HCT116 (cell line): ENCODE measurements at regions not wholly inside any gene's neighbourhood (a gene's known extent, or its start where the extent isn't known, plus 50 kb on each side); places are given as distances from the start of the nearest gene placed in this dataset.

Experiments used
- ATAC-seq: fragments of 200-7000 bp; cut with Tn5 transposase; 2 replicates; pipeline ENCODE4 v1.9.1; 2020; ENCODE audit warnings: mild to moderate bottlenecking, moderate library complexity
- BruUV-seq: library from RNA; stranded (reverse); fragments of 400-500 nt; replicated peaks from 2 replicates; lab custom pipeline; 2021; lab: Mats Ljungman, UMichigan
- CTCF ChIA-PET: fragments of 300-600 bp; sonication (Branson Sonifier 250); formaldehyde crosslinking; loops from one replicate; lab custom pipeline; 2021; ENCODE audit warnings: antibody characterized with exemption; lab: Charles Lee
- POLR2A ChIA-PET: fragments of 300-600, 350-600 bp; sonication (Branson Sonifier 250); formaldehyde crosslinking; loops from one replicate; lab custom pipeline; 2021; ENCODE audit warnings: antibody characterized with exemption; lab: Charles Lee
- RAD21 ChIA-PET, 2 experiments: fragments of 300-600 bp; sonication (Branson Sonifier 250); formaldehyde crosslinking; loops; one replicate each; lab custom pipeline; 2023; ENCODE audit warnings: low total read pairs in 2 of 2; ENCODE audit not compliant: uncharacterized antibody in 2 of 2, unreplicated experiment in 2 of 2, low non-redundant PET in 1 of 2; lab: Charles Lee
- DNase-seq: peaks from one replicate; pipeline ENCODE4 v3.0.0-alpha.2; 2010; ENCODE audit warnings: low read depth, low spot score
- H2AFZ ChIP-seq: fragments of 200-600 bp; shearing (Covaris generic), sonication (generic); 2 replicates; pipeline ENCODE4 v1.6.1; 2017; ENCODE audit warnings: low read depth, mixed run types, mixed read lengths, antibody characterized with exemption, low read length; ENCODE audit not compliant: poor library complexity, severe bottlenecking
- H3K27ac ChIP-seq: 2 replicates; pipeline ENCODE4 v1.5.1; 2012; ENCODE audit warnings: low read depth, low read length
- H3K27me3 ChIP-seq: fragments of 200-600 bp; sonication (generic); 2 replicates; pipeline ENCODE4 v1.6.1; 2016; ENCODE audit warnings: mixed run types, low read length, mixed read lengths; ENCODE audit not compliant: insufficient read depth
- H3K36me3 ChIP-seq, 2 experiments: fragments of 200-500 bp in 1 of 2; fragments of 200-600 bp in 1 of 2; sonication (Bioruptor generic) in 1 of 2; sonication (generic) in 1 of 2; 2 replicates each; pipeline versions ENCODE4 v1.5.1 to v1.6.1; 2014 to 2016; ENCODE audit warnings: low read length in 2 of 2, inconsistent platforms in 1 of 2, mixed read lengths in 1 of 2, mixed run types in 1 of 2; ENCODE audit not compliant: insufficient read depth in 2 of 2, control insufficient read depth in 1 of 2
- H3K4me1 ChIP-seq, 2 experiments: fragments of 200-600 bp in 1 of 2; sonication (generic) in 1 of 2; 2 replicates each; pipeline versions ENCODE4 v1.5.1 to v1.6.1; 2012 to 2017; ENCODE audit warnings: low read length in 2 of 2, inconsistent platforms in 1 of 2, mild to moderate bottlenecking in 1 of 2, mixed read lengths in 1 of 2, mixed run types in 1 of 2, moderate library complexity in 1 of 2; ENCODE audit not compliant: insufficient read depth in 2 of 2, control insufficient read depth in 1 of 2
- H3K4me2 ChIP-seq: fragments of 200-600 bp; sonication (generic); 2 replicates; pipeline ENCODE4 v1.6.1; 2017; ENCODE audit warnings: mixed run types, low read length, mixed read lengths
- H3K4me3 ChIP-seq, 2 experiments: fragments of 200-600 bp in 1 of 2; sonication (generic) in 1 of 2; replicated peaks in 1 of 2; 2 replicates each; pipeline ENCODE4 v1.5.1; 2011 to 2016; ENCODE audit warnings: low read length in 2 of 2, control low read depth in 1 of 2, low read depth in 1 of 2, mild to moderate bottlenecking in 1 of 2, mixed read lengths in 1 of 2, mixed run types in 1 of 2
- H3K79me2 ChIP-seq: fragments of 200-600 bp; sonication (generic); 2 replicates; pipeline ENCODE4 v1.6.1; 2017; ENCODE audit warnings: mild to moderate bottlenecking, mixed run types, low read length, moderate library complexity, mixed read lengths; ENCODE audit not compliant: insufficient read depth
- H3K9ac ChIP-seq: fragments of 200-600 bp; sonication (generic); 2 replicates; pipeline ENCODE4 v1.6.1; 2016; ENCODE audit warnings: low read length, mixed read lengths
- H3K9me2 ChIP-seq: fragments of 200-600 bp; sonication (generic), shearing (Covaris generic); 2 replicates; pipeline ENCODE4 v1.6.1; 2017; ENCODE audit warnings: mixed run types, mild to moderate bottlenecking, moderate library complexity; ENCODE audit not compliant: insufficient read depth
- H3K9me3 ChIP-seq, 2 experiments: fragments of 200-500 bp in 1 of 2; fragments of 200-600 bp in 1 of 2; sonication (Bioruptor generic) in 1 of 2; sonication (generic) in 1 of 2; 2 replicates each; pipeline ENCODE4 v1.6.1; 2014 to 2017; ENCODE audit warnings: low read length in 2 of 2, mixed read lengths in 2 of 2, inconsistent platforms in 1 of 2, low read depth in 1 of 2, mild to moderate bottlenecking in 1 of 2, mixed run types in 1 of 2, moderate library complexity in 1 of 2; ENCODE audit not compliant: control insufficient read depth in 1 of 2, insufficient read depth in 1 of 2
- H4K20me1 ChIP-seq: fragments of 200-600 bp; sonication (generic), shearing (Covaris generic); 2 replicates; pipeline ENCODE4 v1.6.1; 2017; ENCODE audit warnings: mixed run types, mild to moderate bottlenecking, moderate library complexity; ENCODE audit not compliant: insufficient read depth
- CBX3 ChIP-seq: IDR thresholded peaks from 2 replicates; pipeline ENCODE4 v1.6.1; 2012; ENCODE audit warnings: low read depth
- CEBPB ChIP-seq: IDR thresholded peaks from 2 replicates; pipeline ENCODE4 v1.6.1; 2012; ENCODE audit warnings: low read depth
- CTCF ChIP-seq, 3 experiments: fragments of 200-600 bp in 1 of 3; sonication (generic) in 1 of 3; IDR thresholded peaks in 2 of 3; conservative IDR thresholded peaks in 1 of 3; 2 replicates each; pipeline ENCODE4 v1.5.1; 2012 to 2017; ENCODE audit warnings: low read depth in 2 of 3, low read length in 2 of 3, antibody characterized with exemption in 1 of 3, borderline replicate concordance in 1 of 3, control low read depth in 1 of 3, mild to moderate bottlenecking in 1 of 3, mixed read lengths in 1 of 3, mixed run types in 1 of 3, moderate library complexity in 1 of 3; ENCODE audit not compliant: insufficient read depth in 1 of 3
- ELF1 ChIP-seq: IDR thresholded peaks from 2 replicates; pipeline ENCODE4 v1.6.1; 2012; ENCODE audit warnings: low read depth, borderline replicate concordance
- EZH2 ChIP-seq: fragments of 200-600 bp; sonication (generic); IDR thresholded peaks from 2 replicates; pipeline ENCODE4 v1.6.1; 2017; ENCODE audit warnings: antibody characterized with exemption, mixed run types
- FOSL1 ChIP-seq: IDR thresholded peaks from 2 replicates; pipeline ENCODE4 v1.6.1; 2012; ENCODE audit warnings: low read depth
- JUND ChIP-seq: IDR thresholded peaks from 2 replicates; pipeline ENCODE4 v1.6.1; 2012
- POLR2A ChIP-seq: IDR thresholded peaks from 2 replicates; pipeline ENCODE4 v1.7.0; 2011; ENCODE audit warnings: borderline replicate concordance; ENCODE audit not compliant: insufficient read depth, insufficient read length; ENCODE audit errors: extremely low read depth
- POLR2AphosphoS5 ChIP-seq: IDR thresholded peaks from 2 replicates; pipeline ENCODE4 v1.6.1; 2011; ENCODE audit warnings: mild to moderate bottlenecking, low read depth, low read length, moderate library complexity
- SIN3A ChIP-seq: IDR thresholded peaks from 2 replicates; pipeline ENCODE4 v1.6.1; 2012; ENCODE audit warnings: low read depth
- SP1 ChIP-seq: IDR thresholded peaks from 2 replicates; pipeline ENCODE4 v1.6.1; 2012; ENCODE audit warnings: low read depth
- SRF ChIP-seq: IDR thresholded peaks from 2 replicates; pipeline ENCODE4 v1.6.1; 2012; ENCODE audit warnings: low read depth
- TCF7L2 ChIP-seq: IDR thresholded peaks from 2 replicates; pipeline ENCODE4 v1.7.0; 2011; ENCODE audit warnings: borderline replicate concordance, inconsistent platforms; ENCODE audit not compliant: insufficient read depth, insufficient read length; ENCODE audit errors: extremely low read depth
- ZFX ChIP-seq: fragments of 450-650 bp; IDR thresholded peaks from 2 replicates; pipeline ENCODE4 v1.6.1; 2017
- ZNF274 ChIP-seq: fragments of 200-500 bp; sonication (Bioruptor generic); IDR thresholded peaks from 2 replicates; pipeline ENCODE4 v1.6.1; 2014; ENCODE audit warnings: mild to moderate bottlenecking, low read depth, low read length, inconsistent platforms
- intact Hi-C: fragments of 100-400 bp; cut with micrococcal nuclease; formaldehyde crosslinking; loops from 2 replicates; pipeline ENCODE4 v1.10.0; 2022
- TF ChIP-seq, protein P1 (sequence below): IDR thresholded peaks from 2 replicates; pipeline ENCODE4 v1.6.1; 2012
- TF ChIP-seq, protein P2 (sequence below): IDR thresholded peaks from 2 replicates; pipeline ENCODE4 v1.6.1; 2012
- TF ChIP-seq, protein P3 (sequence below): IDR thresholded peaks from 2 replicates; pipeline ENCODE4 v1.6.1; 2012; ENCODE audit warnings: low read depth
- TF ChIP-seq, protein P4 (sequence below): IDR thresholded peaks from 2 replicates; pipeline ENCODE4 v1.6.1; 2011; ENCODE audit warnings: mild to moderate bottlenecking, low read length, moderate library complexity; ENCODE audit not compliant: insufficient replicate concordance; ENCODE audit errors: extremely low read depth

DNA sequence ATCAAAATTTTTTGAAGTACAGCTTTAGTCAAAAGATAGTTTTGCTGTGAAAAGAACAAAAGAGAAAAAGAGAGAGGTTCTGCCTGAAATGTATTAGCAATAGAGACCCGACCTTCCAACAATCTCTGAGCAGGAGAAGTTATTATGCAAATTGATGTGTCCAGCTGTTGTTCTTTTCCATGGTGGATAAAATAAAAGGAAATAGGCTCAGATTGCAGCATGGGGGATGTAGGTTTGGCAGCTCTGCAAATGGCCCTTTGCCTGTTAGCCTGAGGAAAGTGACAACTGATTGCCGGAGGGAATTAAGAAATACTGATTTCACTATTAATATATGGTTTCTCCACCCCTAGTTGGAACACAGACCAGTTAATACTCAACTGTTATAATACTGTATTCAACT is 1283.2 kb upstream of the NXPH2 start:
- Histone ChIP-seq H3K27ac (no peak overlapping the region), H3K9me3 (no peaks in the 10 kb centered on the region), H3K4me2 (no peak overlapping the region), H2AFZ (no peak overlapping the region), H4K20me1 (no peaks in the 10 kb centered on the region), H3K9ac (no peak overlapping the region), H3K27me3 (no peaks in the 10 kb centered on the region), H3K79me2 (no peaks in the 10 kb centered on the region), H3K4me3 (no peak overlapping the region), H3K4me1 (no peaks in the 10 kb centered on the region), H3K36me3 (no peaks in the 10 kb centered on the region), H3K9me2 (no peaks in the 10 kb centered on the region; the same call in 1 of the 2 replicates)
- ChIA-PET CTCF (no interaction called here), RAD21 (no interaction called here), POLR2A (no interaction called here)
- DNase-seq (no peak), ATAC-seq (no peak)
- intact Hi-C loops = no loop called here
- TF ChIP-seq SP1 = no peak
- TF ChIP-seq CEBPB = no peak
- TF ChIP-seq, protein P1, sequence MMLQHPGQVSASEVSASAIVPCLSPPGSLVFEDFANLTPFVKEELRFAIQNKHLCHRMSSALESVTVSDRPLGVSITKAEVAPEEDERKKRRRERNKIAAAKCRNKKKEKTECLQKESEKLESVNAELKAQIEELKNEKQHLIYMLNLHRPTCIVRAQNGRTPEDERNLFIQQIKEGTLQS = no peak
- TF ChIP-seq EZH2 = no peak
- no peak for TF ChIP-seq POLR2A
- TF ChIP-seq SIN3A = no peak
- TF ChIP-seq FOSL1 = no peak
- TF ChIP-seq, protein P2, sequence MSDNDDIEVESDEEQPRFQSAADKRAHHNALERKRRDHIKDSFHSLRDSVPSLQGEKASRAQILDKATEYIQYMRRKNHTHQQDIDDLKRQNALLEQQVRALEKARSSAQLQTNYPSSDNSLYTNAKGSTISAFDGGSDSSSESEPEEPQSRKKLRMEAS = no peak
- TF ChIP-seq TCF7L2 = no peak
- TF ChIP-seq CBX3 = no peak
- no peak for TF ChIP-seq ZFX
- TF ChIP-seq CTCF (IDR thresholded peaks at IDR 0.05 in 2 of 3, conservative IDR thresholded peaks at IDR 0.05 in 1 of 3; ENCODE audit: borderline replicate concordance in 1 of 3, insufficient read depth in 1 of 3, low read depth in 2 of 3, low read length in 2 of 3) = no peak
- no peak for TF ChIP-seq ELF1
- TF ChIP-seq, protein P3, sequence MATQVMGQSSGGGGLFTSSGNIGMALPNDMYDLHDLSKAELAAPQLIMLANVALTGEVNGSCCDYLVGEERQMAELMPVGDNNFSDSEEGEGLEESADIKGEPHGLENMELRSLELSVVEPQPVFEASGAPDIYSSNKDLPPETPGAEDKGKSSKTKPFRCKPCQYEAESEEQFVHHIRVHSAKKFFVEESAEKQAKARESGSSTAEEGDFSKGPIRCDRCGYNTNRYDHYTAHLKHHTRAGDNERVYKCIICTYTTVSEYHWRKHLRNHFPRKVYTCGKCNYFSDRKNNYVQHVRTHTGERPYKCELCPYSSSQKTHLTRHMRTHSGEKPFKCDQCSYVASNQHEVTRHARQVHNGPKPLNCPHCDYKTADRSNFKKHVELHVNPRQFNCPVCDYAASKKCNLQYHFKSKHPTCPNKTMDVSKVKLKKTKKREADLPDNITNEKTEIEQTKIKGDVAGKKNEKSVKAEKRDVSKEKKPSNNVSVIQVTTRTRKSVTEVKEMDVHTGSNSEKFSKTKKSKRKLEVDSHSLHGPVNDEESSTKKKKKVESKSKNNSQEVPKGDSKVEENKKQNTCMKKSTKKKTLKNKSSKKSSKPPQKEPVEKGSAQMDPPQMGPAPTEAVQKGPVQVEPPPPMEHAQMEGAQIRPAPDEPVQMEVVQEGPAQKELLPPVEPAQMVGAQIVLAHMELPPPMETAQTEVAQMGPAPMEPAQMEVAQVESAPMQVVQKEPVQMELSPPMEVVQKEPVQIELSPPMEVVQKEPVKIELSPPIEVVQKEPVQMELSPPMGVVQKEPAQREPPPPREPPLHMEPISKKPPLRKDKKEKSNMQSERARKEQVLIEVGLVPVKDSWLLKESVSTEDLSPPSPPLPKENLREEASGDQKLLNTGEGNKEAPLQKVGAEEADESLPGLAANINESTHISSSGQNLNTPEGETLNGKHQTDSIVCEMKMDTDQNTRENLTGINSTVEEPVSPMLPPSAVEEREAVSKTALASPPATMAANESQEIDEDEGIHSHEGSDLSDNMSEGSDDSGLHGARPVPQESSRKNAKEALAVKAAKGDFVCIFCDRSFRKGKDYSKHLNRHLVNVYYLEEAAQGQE = no peak
- TF ChIP-seq, protein P4, sequence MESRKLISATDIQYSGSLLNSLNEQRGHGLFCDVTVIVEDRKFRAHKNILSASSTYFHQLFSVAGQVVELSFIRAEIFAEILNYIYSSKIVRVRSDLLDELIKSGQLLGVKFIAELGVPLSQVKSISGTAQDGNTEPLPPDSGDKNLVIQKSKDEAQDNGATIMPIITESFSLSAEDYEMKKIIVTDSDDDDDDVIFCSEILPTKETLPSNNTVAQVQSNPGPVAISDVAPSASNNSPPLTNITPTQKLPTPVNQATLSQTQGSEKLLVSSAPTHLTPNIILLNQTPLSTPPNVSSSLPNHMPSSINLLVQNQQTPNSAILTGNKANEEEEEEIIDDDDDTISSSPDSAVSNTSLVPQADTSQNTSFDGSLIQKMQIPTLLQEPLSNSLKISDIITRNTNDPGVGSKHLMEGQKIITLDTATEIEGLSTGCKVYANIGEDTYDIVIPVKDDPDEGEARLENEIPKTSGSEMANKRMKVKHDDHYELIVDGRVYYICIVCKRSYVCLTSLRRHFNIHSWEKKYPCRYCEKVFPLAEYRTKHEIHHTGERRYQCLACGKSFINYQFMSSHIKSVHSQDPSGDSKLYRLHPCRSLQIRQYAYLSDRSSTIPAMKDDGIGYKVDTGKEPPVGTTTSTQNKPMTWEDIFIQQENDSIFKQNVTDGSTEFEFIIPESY = no peak
- no peak for TF ChIP-seq SRF
- TF ChIP-seq JUND = no peak
- no peak for TF ChIP-seq POLR2AphosphoS5
- no peak for TF ChIP-seq ZNF274
- no TSS peak for BruUV-seq
